Heart right ventricle (tissue), 16 donors: ENCODE measurements at regions not wholly inside any gene's neighbourhood (a gene's known extent, or its start where the extent isn't known, plus 50 kb on each side); places are given as distances from the start of the nearest gene placed in this dataset.

ENCODE experiments used
- ATAC-seq, 8 donors: fragments of 200-7000 bp; cut with Tn5 transposase; one replicate each; pipeline ENCODE4 v1.9.1; 2020; ENCODE audit warnings: mild to moderate bottlenecking in 8 of 8, moderate library complexity in 8 of 8, moderate number of reproducible peaks in 1 of 8
- DNase-seq, 2 donors: peaks; one replicate each; pipeline ENCODE4 v3.0.0-alpha.2; 2020
- H3K27ac ChIP-seq, 10 donors: fragments of 200-600 bp; sonication (generic) in 2 of 10; one replicate each; pipeline versions ENCODE4 v1.5.0 to v1.8.0; 2020 to 2022; ENCODE audit warnings: mild to moderate bottlenecking in 3 of 10
- H3K27me3 ChIP-seq, 7 donors: fragments of 200-600 bp; one replicate each; pipeline ENCODE4 v1.8.0; 2021 to 2022; ENCODE audit warnings: mild to moderate bottlenecking in 2 of 7
- H3K36me3 ChIP-seq, 9 donors: fragments of 200-600 bp; sonication (generic) in 1 of 9; one replicate each; pipeline versions ENCODE4 v1.5.0 to v1.8.0; 2020 to 2022; ENCODE audit warnings: mild to moderate bottlenecking in 2 of 9
- H3K4me1 ChIP-seq, 9 donors: fragments of 200-600 bp; sonication (generic) in 1 of 9; one replicate each; pipeline versions ENCODE4 v1.5.0 to v1.8.0; 2020 to 2022; ENCODE audit warnings: mild to moderate bottlenecking in 4 of 9
- H3K4me3 ChIP-seq, 10 donors: fragments of 200-600 bp; sonication (generic) in 2 of 10; one replicate each; pipeline versions ENCODE4 v1.5.0 to v1.8.0; 2020 to 2022; ENCODE audit warnings: mild to moderate bottlenecking in 7 of 10, moderate library complexity in 2 of 10
- H3K9me3 ChIP-seq, 11 donors: fragments of 200-600 bp in 10 of 11; sonication (generic) in 2 of 11; one replicate each; pipeline versions ENCODE4 v1.5.0 to v1.8.0; 2013 to 2022; ENCODE audit warnings: mild to moderate bottlenecking in 2 of 11, control low read depth in 1 of 11, moderate library complexity in 1 of 11
- WGBS, 2 donors: extraction: QIAGEN DNeasy Blood & Tissue Kit; methylation state at CpG; one replicate each; pipeline ENCODE4 v1.1.7; 2013; ENCODE audit warnings: inconsistent platforms in 1 of 2; 5-methylcytosine and 5-hydroxymethylcytosine counted together
- intact Hi-C, 10 donors: fragments of 100-400 bp; cut with DNase I; formaldehyde crosslinking; loops; one replicate each; pipeline versions ENCODE4 v1.11.1 to v1.14.2; 2022
- TF ChIP-seq, protein P1 (sequence below), 9 donors: fragments of 200-600 bp; sonication (generic) in 2 of 9; IDR thresholded peaks; one replicate each; pipeline versions ENCODE4 v1.5.0 to v1.8.0; 2021 to 2022; ENCODE audit warnings: antibody characterized with exemption in 9 of 9, mild to moderate bottlenecking in 5 of 9, moderate library complexity in 1 of 9
- donor health status: Arrhythmogenic right ventricular cardiomyopathy.
- donor health status: ischemic (EF 13 %, LVEDD 7.1; RV severe dilation, severe dysfunction).
- donor health status: healthy with polysubstance abuse.
- donor health status: DM: no; HTN: yes; CAD: no.
- donor health status: DM: no; HTN: no; CAD: no.
- donor health status: ischemic (EF 25% LVEDD 6.9; RV normal size, moderate dysfunction).
- donor health status: ischemic (EF 25% LVEDD 5.7; RV mildly dilated, moderate dysfunction).
- donor health status: healthy.
- donor health status: DM: yes; HTN: yes; CAD: no.
- donor health status: Ischemic cardiomyopathy.
- donor health status: ischemic (EF 35%, LVEDD 5.7; RV mildly dilated, moderate dysfunction).
- donor health status: nonischemic (EF 11% LVEDD 7.7; RV severe dilation, severe dysfunction).
- donor health status: DM: yes; HTN: yes; CAD: no.
- donor health status: PGD.
- donor health status: ischemic (EF 29% LVEDD 5.4; RV normal size, mild dysfunction).
- donor health status: nonischemic (EF 23%, LVEDD 6.1; RV moderate dilation, normal function).

DNA sequence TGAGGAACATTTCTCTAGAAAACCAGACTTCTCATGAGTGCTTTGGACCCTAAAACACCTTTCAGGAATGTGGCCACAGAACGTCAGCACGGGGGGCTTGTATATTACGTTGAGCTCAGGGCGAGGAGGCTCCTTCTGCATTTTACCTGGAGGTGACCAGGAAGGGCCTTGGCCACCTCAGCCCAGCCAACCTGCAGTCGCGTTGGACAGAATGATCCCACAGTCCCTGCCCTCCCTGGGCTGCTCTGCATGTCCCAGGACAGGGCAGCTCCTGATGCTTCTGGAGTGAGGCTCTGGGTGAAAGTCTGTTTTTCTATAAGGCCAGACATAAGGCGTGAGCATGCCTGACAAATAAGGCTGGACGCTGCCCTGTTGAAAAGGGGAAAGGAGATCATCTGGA is 121.9 kb downstream of the NDUFA10 start:
- intact Hi-C loops = no loop called here
- Histone ChIP-seq H3K4me3 (no peak overlapping the region), H3K4me1 (no peaks in the 10 kb centered on the region), H3K27me3 (peaks cover 0 to 13% (median 0%) of the 10 kb centered on the region in 7 donors), H3K27ac (no peak overlapping the region), H3K9me3 (peaks cover 0 to 10% (median 0%) of the 10 kb centered on the region in 11 donors), H3K36me3 (no peaks in the 10 kb centered on the region)
- TF ChIP-seq, protein P1, sequence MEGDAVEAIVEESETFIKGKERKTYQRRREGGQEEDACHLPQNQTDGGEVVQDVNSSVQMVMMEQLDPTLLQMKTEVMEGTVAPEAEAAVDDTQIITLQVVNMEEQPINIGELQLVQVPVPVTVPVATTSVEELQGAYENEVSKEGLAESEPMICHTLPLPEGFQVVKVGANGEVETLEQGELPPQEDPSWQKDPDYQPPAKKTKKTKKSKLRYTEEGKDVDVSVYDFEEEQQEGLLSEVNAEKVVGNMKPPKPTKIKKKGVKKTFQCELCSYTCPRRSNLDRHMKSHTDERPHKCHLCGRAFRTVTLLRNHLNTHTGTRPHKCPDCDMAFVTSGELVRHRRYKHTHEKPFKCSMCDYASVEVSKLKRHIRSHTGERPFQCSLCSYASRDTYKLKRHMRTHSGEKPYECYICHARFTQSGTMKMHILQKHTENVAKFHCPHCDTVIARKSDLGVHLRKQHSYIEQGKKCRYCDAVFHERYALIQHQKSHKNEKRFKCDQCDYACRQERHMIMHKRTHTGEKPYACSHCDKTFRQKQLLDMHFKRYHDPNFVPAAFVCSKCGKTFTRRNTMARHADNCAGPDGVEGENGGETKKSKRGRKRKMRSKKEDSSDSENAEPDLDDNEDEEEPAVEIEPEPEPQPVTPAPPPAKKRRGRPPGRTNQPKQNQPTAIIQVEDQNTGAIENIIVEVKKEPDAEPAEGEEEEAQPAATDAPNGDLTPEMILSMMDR (IDR thresholded peaks at IDR 0.05) = no peak
- DNase-seq (no peak), ATAC-seq (no peak)
- WGBS, 2 donors = 78 to 81% methylated on average over 8 of the region's 8 CpGs

DNA sequence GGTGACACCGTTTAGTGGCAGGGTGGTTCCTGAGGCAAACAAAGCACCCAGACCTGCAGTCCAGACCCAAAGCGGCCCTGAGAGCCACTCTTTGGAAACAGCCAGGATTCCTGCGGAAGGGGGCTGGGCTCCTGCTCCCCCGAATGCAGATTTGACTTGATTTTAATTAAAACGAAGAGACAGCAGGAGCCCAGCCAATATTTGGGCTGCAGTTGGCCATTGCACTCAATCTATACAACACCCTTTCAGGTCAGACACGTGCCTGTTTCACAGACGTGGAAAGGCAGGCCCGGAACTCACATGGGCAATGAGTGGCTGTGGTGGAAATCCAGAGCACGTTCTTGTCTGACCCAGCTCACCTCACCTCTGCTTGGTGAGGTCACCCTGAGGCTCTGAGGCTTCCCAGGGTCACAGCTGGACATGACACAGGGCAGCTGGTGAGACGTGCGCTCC is 122.4 kb downstream of the NDUFA10 start:
- H3K9me3 ChIP-seq = peaks cover 0 to 10% (median 0%) of the 10 kb centered on the region in 11 donors
- no peak for DNase-seq
- no peak overlapping the region for H3K27ac ChIP-seq
- TF ChIP-seq, protein P1 (IDR thresholded peaks at IDR 0.05) = no peak
- WGBS, 2 donors = 51 to 55% methylated on average over 11 of the region's 11 CpGs
- no peaks in the 10 kb centered on the region for H3K4me1 ChIP-seq
- ATAC-seq = no peak
- H3K27me3 ChIP-seq = peaks cover 0 to 17% (median under 1%) of the 10 kb centered on the region in 7 donors
- no peak overlapping the region for H3K4me3 ChIP-seq
- intact Hi-C loops = no loop called here
- H3K36me3 ChIP-seq = no peaks in the 10 kb centered on the region

DNA sequence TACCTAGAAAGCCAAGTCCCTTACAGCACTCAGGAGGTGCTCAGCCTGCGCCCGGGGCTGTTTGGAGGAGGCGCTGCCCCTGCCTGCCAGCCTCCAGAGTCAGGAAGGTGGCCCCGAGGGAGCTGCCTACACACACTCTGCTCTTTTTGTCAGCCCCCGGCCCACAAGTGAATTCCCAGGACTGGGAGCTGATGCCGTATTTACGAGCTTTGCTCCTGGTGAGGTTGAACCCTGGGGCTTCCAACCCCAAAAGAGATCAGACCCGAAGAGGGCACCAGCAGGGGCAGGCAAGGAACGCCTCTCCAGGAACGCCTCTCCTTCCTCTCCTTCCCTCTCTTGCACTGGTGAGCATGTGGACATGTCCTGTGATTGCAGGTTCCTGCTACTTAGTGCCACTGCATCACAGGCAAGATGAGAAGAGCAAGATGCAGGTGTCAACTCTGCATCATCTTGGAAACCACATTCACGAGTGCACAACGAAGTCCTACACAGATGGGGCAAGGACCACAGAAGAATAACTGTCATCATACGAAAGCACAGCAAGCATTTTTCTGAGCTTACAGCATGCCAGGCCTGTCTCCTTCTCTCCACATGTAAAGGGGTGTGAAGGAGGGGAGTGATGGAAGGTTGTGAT is 126.7 kb downstream of the NDUFA10 start:
- Histone ChIP-seq H3K27me3 (peaks cover 0 to 40% (median 14%) of the 10 kb centered on the region in 7 donors), H3K9me3 (no peaks in the 10 kb centered on the region), H3K36me3 (no peaks in the 10 kb centered on the region), H3K4me3 (no peak overlapping the region), H3K27ac (no peak overlapping the region), H3K4me1 (peaks cover 0 to 15% (median 0%) of the 10 kb centered on the region in 9 donors)
- no peak for DNase-seq
- TF ChIP-seq, protein P1 (IDR thresholded peaks at IDR 0.05) = no peak
- 91 to 92% methylated on average over 13 of the region's 13 CpGs for WGBS, 2 donors
- intact Hi-C loops = no loop called here
- no peak for ATAC-seq

DNA sequence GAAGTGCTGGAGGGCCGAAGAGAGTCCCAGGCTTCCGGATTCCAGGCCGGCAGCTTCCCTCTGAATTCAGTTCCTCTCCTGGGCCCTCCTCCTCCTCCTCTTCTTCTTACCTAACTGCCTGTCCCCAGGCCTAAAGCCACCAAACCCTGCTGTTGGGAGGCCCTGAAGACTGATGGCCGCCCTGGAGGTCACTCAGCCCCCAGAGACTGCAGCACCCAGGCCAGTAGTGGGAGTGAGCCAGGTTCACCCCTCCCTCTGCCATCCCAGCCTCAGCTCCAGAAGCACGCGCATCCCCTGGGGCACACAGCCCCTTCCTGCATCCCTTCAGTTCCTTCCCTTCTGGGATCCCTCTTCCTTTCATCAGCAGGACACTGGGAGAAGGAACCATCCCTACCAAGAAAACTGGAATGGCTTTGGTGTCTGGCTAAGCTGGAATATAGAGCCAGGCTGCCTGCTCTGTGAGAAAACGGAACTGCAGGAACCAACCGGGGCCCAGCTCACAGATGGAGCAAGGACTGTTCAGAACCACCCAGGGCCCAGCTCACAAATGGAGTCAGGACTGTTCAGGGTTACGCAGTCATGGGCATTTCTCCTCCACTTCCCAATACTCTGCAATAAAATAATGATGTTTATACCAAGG is 127.4 kb downstream of the NDUFA10 start:
- TF ChIP-seq, protein P1 (IDR thresholded peaks at IDR 0.05) = no peak
- intact Hi-C loops = no loop called here
- peaks cover 0 to 46% (median 17%) of the 10 kb centered on the region in 7 donors for H3K27me3 ChIP-seq
- H3K4me1 ChIP-seq = peaks cover 0 to 15% (median 0%) of the 10 kb centered on the region in 9 donors
- ATAC-seq (no peak), DNase-seq (no peak)
- H3K4me3 ChIP-seq = no peak overlapping the region
- H3K9me3 ChIP-seq = no peaks in the 10 kb centered on the region
- WGBS, 2 donors = 84 to 89% methylated on average over 9 of the region's 9 CpGs
- H3K36me3 ChIP-seq = no peaks in the 10 kb centered on the region
- no peak overlapping the region for H3K27ac ChIP-seq
